ENCODE measurements at regions not wholly inside any gene's neighbourhood (a gene's known extent, or its start where the extent isn't known, plus 50 kb on each side); places are given as distances from the start of the nearest gene placed in this dataset.

DNA sequence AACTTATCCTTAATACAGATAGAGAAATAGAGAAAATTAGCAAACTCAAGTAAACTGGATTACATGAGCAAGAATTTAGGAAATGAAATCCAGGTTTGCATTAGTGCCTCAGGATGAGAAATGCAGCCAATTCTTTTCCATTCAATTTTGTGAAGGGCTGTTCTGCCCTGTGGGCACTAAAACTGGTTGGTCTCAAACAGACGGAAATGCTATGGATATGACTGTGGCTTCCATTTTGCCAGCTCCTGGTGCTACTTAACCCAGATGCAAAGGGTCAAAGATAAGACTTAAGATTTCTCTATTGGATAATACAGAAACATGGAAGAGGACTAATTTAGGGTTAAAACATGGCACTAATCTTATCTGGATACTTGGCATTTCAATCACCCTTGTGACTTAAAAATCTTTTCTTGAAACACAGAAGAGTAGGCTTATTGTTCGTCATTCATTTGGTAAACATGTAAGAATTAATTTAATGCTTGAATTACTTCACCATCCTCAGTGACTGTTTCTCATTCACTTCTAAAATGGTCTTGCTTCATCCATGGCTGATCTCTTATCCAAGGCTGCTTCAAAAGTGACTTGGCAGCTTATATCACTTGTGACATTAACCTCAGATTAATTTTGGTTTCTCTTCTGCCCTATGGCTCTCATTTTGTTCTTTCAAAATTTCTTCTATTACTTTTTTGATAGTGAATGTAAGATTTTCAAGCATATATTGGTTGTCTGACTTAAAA lies 1008.7 kb downstream of the GLUD2 start:
- H3K9me3 Mint-ChIP-seq: no peaks in the 10 kb centered on the region
- H3K36me3 Mint-ChIP-seq (ENCODE audit: low read depth): no peaks in the 10 kb centered on the region

DNA sequence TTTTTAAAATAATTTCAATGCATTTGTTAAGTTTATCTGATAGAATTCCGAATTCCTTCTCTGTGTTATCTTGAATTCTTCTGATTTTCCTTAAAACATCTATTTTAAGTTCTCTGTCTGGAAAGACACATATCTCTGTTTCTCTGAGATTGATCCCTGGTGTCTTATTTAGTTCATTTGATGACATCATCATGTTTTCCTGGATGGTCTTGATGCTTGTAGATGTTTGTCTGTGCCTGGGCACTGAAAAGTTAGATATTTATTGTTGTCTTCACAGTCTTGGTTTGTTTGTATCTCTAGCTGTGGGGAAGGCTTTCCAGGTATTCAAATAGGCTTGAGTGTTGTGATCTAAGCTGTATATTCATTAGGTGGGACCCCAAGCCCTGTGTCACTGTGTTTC lies 1028.8 kb downstream of the GLUD2 start:
- Mint-ChIP-seq H3K27me3 (ENCODE audit: insufficient read depth) (no peaks in the 10 kb centered on the region), H3K27ac (no peak overlapping the region), H3K36me3 (ENCODE audit: low read depth) (no peaks in the 10 kb centered on the region), H3K4me3 (no peak overlapping the region), H3K4me1 (ENCODE audit: low read depth) (no peaks in the 10 kb centered on the region), H3K9me3 (no peaks in the 10 kb centered on the region)
- DNase-seq: no peak
- TF ChIP-seq, protein P1, sequence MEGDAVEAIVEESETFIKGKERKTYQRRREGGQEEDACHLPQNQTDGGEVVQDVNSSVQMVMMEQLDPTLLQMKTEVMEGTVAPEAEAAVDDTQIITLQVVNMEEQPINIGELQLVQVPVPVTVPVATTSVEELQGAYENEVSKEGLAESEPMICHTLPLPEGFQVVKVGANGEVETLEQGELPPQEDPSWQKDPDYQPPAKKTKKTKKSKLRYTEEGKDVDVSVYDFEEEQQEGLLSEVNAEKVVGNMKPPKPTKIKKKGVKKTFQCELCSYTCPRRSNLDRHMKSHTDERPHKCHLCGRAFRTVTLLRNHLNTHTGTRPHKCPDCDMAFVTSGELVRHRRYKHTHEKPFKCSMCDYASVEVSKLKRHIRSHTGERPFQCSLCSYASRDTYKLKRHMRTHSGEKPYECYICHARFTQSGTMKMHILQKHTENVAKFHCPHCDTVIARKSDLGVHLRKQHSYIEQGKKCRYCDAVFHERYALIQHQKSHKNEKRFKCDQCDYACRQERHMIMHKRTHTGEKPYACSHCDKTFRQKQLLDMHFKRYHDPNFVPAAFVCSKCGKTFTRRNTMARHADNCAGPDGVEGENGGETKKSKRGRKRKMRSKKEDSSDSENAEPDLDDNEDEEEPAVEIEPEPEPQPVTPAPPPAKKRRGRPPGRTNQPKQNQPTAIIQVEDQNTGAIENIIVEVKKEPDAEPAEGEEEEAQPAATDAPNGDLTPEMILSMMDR (IDR thresholded peaks at IDR 0.05): no peak

More for the DNA sequence above, 1008.7 kb downstream of the GLUD2 start:
- Mint-ChIP-seq H3K4me3 (no peak overlapping the region), H3K27ac (no peak overlapping the region), H3K4me1 (ENCODE audit: low read depth) (no peaks in the 10 kb centered on the region; the same call in 1 of the 2 replicates), H3K27me3 (ENCODE audit: insufficient read depth) (no peaks in the 10 kb centered on the region)
- TF ChIP-seq, protein P1 (IDR thresholded peaks at IDR 0.05): no peak
- no peak for DNase-seq

DNA sequence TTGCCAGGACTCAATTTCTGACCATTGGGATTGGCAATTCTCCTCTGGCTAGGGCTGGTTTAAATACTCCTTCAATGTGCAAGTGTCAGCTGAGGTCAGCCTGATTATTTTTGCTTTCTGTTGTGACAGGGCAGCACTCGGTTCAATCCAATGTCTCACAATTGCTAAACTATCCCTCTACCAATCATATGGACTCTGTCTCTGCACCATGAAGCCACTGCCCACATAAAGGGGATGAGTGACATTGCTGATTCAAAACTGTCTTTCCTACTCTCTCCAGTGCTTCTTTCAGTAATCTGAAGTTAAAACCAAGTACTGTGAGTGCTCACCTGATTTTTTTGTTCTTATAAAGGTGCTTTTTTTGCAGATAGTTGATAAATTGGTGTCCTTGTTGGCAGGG lies 1030.7 kb downstream of the GLUD2 start:
- no peak overlapping the region for H3K27ac Mint-ChIP-seq
- TF ChIP-seq, protein P1 (IDR thresholded peaks at IDR 0.05): no peak
- H3K4me1 Mint-ChIP-seq (ENCODE audit: low read depth): no peaks in the 10 kb centered on the region

DNA sequence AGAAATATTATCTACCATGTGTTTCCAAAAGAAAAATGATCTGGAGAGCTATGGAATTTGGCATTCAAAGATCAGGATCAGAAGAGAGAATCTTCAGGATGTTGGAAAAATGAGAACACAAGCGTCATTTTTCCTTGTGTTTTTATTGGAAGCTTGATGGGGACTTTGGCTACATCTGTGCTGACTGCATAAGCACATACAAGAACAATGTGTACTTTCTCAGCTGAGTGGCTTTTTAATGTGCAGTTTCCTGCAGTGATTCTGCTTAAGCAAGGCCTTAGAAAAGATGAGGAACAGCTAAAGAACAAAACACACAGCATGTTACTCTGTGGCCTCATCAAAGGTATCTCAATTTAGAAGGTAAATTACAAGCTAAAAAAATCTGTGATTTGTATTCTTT lies 1039.9 kb downstream of the GLUD2 start:
- no peak overlapping the region for H3K4me3 Mint-ChIP-seq
- H3K27ac Mint-ChIP-seq: no peak overlapping the region

More for the DNA sequence above, 1030.7 kb downstream of the GLUD2 start:
- no peak for DNase-seq
- Mint-ChIP-seq H3K27me3 (ENCODE audit: insufficient read depth) (no peaks in the 10 kb centered on the region), H3K36me3 (ENCODE audit: low read depth) (no peaks in the 10 kb centered on the region), H3K4me3 (no peak overlapping the region), H3K9me3 (no peaks in the 10 kb centered on the region)

DNA sequence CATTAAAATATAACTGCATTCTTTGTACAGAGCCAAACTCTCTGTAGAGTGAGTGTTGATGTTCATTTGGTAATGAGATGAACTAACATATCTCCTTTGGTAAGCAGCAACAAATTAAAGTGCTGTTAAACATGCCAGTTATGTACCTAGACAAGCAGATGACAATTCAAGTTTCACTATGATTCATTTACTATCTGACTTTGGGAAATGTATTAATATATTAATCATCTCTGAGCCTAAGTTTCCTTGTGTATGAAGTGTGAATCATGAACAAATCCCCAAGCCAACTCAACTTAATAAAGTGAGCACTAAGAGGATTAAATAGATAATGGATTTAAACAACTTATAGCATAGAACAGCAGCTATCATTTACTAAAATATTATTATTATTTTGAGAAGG lies 1044.2 kb downstream of the GLUD2 start:
- H3K27me3 Mint-ChIP-seq (ENCODE audit: insufficient read depth): no peaks in the 10 kb centered on the region
- no peaks in the 10 kb centered on the region for H3K9me3 Mint-ChIP-seq
- H3K4me1 Mint-ChIP-seq (ENCODE audit: low read depth): no peaks in the 10 kb centered on the region
- no peaks in the 10 kb centered on the region for H3K36me3 Mint-ChIP-seq (ENCODE audit: low read depth)
- H3K4me3 Mint-ChIP-seq: no peak overlapping the region
- DNase-seq: no peak
- TF ChIP-seq, protein P1 (IDR thresholded peaks at IDR 0.05): no peak
- no peak overlapping the region for H3K27ac Mint-ChIP-seq

More for the DNA sequence above, 1039.9 kb downstream of the GLUD2 start:
- TF ChIP-seq, protein P1 (IDR thresholded peaks at IDR 0.05): no peak
- no peak for DNase-seq
- Mint-ChIP-seq H3K36me3 (ENCODE audit: low read depth) (no peaks in the 10 kb centered on the region), H3K4me1 (ENCODE audit: low read depth) (no peaks in the 10 kb centered on the region), H3K27me3 (ENCODE audit: insufficient read depth) (no peaks in the 10 kb centered on the region), H3K9me3 (no peaks in the 10 kb centered on the region)
